Tibial artery (tissue), 4 donors: ENCODE measurements at regions not wholly inside any gene's neighbourhood (a gene's known extent, or its start where the extent isn't known, plus 50 kb on each side); places are given as distances from the start of the nearest gene placed in this dataset.

Experiments
- DNase-seq, 2 donors: peaks; one replicate each; pipeline ENCODE4 v3.0.0-alpha.2; 2019
- H3K27ac ChIP-seq, 2 donors: fragments of 200-600 bp; sonication (generic) in 1 of 2; 1 replicate in 1 of 2; 2 replicates in 1 of 2; pipeline ENCODE4 v1.5.1; 2018 to 2019; ENCODE audit warnings: mild to moderate bottlenecking in 1 of 2
- H3K27me3 ChIP-seq, 2 donors: fragments of 200-600 bp; sonication (generic) in 1 of 2; one replicate each; pipeline versions ENCODE4 v1.5.1 to v1.6.0; 2016 to 2019
- H3K36me3 ChIP-seq, 3 donors: fragments of 200-600 bp; sonication (generic) in 2 of 3; one replicate each; pipeline ENCODE4 v1.5.1; 2016 to 2019; ENCODE audit warnings: mild to moderate bottlenecking in 2 of 3
- H3K4me1 ChIP-seq, 4 donors: fragments of 200-600 bp; sonication (generic) in 2 of 4; 1 replicate in 3 of 4; 2 replicates in 1 of 4; pipeline ENCODE4 v1.5.1; 2016 to 2019
- H3K4me3 ChIP-seq, 2 donors: fragments of 200-600 bp; sonication (generic) in 1 of 2; 1 replicate in 1 of 2; 2 replicates in 1 of 2; pipeline ENCODE4 v1.5.1; 2018 to 2019; ENCODE audit warnings: mild to moderate bottlenecking in 2 of 2
- H3K9me3 ChIP-seq, 3 donors: fragments of 200-600 bp; sonication (generic) in 1 of 3; one replicate each; pipeline ENCODE4 v1.5.1; 2016 to 2019
- CTCF ChIP-seq, 2 experiments: fragments of 200-600 bp in 1 of 2; fragments of 450-650 bp in 1 of 2; IDR thresholded peaks; one replicate each; pipeline ENCODE4 v1.5.1; 2017 to 2019; ENCODE audit warnings: antibody characterized with exemption in 2 of 2, mild to moderate bottlenecking in 1 of 2, moderate library complexity in 1 of 2
- intact Hi-C: fragments of 100-400 bp; cut with DNase I; formaldehyde crosslinking; loops from one replicate; pipeline ENCODE4 v1.15.0; 2023; ENCODE audit warnings: low total_unique reads

DNA sequence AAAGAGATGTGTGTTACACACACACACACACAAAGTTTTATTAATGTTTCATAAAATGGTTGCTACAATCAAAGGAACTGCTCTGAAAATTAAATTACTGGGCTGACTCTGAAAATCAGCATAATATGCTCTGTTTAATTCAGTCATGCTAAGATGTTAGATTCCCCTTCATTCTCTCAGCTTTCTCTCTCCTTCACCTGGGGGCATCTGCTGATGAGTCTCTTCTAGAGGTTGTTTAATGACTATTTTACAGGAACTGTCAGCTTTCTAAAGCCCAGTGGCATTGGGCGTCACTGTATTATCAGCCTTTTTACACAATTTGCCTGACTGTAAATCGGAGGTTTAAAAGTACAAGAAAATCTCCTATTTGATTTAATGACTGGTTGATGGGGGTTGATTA, 559.7 kb upstream of the POU3F2 start:
- Histone ChIP-seq H3K4me1 (no peaks in the 10 kb centered on the region), H3K4me3 (no peak overlapping the region), H3K36me3 (no peaks in the 10 kb centered on the region), H3K27me3 (no peaks in the 10 kb centered on the region), H3K27ac (no peak overlapping the region), H3K9me3 (no peaks in the 10 kb centered on the region)
- DNase-seq, result no peak
- intact Hi-C loops, result no loop called here
- TF ChIP-seq CTCF (IDR thresholded peaks at IDR 0.05), result no peak

- no peak for TF ChIP-seq CTCF (IDR thresholded peaks at IDR 0.05)
- intact Hi-C loops, result no loop called here
- Histone ChIP-seq H3K4me1 (no peaks in the 10 kb centered on the region), H3K9me3 (no peaks in the 10 kb centered on the region), H3K27me3 (no peaks in the 10 kb centered on the region), H3K4me3 (no peak overlapping the region), H3K36me3 (no peaks in the 10 kb centered on the region), H3K27ac (no peak overlapping the region)
- no peak for DNase-seq
These were observed 553.9 kb upstream of the POU3F2 start for GRCh38 chr6:98280492-98280891.

GRCh38 chr6:98286620-98287019, 547.8 kb upstream of the POU3F2 start:
- H3K4me1 ChIP-seq, result no peaks in the 10 kb centered on the region
- H3K9me3 ChIP-seq, result no peaks in the 10 kb centered on the region
- H3K36me3 ChIP-seq, result no peaks in the 10 kb centered on the region
- no peaks in the 10 kb centered on the region for H3K27me3 ChIP-seq
- no peak overlapping the region for H3K27ac ChIP-seq
- no peak for DNase-seq
- intact Hi-C loops, result no loop called here
- H3K4me3 ChIP-seq, result no peak overlapping the region
- no peak for TF ChIP-seq CTCF (IDR thresholded peaks at IDR 0.05)

DNA sequence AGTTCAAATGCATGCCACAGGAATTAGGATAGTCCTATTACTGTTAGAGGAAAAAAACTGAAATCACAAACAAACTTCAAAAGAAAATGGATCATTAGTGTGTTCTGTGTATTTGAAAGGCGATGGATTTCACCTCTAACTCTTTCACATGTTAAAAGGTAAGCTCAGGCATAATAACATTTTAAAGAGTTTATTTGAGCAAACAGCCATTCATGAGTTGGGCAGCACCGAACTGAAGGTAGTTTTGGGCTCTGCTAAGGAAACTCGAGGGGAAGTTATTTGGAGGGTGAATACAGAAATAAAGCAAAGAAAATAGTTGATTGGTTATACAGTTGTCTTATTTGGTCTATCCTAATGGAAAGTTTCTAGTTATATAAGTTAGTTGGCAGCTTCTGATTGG, 546.5 kb upstream of the POU3F2 start:
- Histone ChIP-seq H3K36me3 (no peaks in the 10 kb centered on the region), H3K4me3 (no peak overlapping the region), H3K27me3 (no peaks in the 10 kb centered on the region), H3K27ac (no peak overlapping the region), H3K4me1 (no peaks in the 10 kb centered on the region), H3K9me3 (no peaks in the 10 kb centered on the region)
- intact Hi-C loops, result no loop called here
- DNase-seq, result no peak
- no peak for TF ChIP-seq CTCF (IDR thresholded peaks at IDR 0.05)

- intact Hi-C loops, result no loop called here
- TF ChIP-seq CTCF (IDR thresholded peaks at IDR 0.05), result no peak
- no peak for DNase-seq
- Histone ChIP-seq H3K27ac (no peak overlapping the region), H3K36me3 (no peaks in the 10 kb centered on the region), H3K9me3 (no peaks in the 10 kb centered on the region), H3K4me1 (no peaks in the 10 kb centered on the region), H3K27me3 (no peaks in the 10 kb centered on the region), H3K4me3 (no peak overlapping the region)
These were observed 541.6 kb upstream of the POU3F2 start for GRCh38 chr6:98292810-98293209.

DNA sequence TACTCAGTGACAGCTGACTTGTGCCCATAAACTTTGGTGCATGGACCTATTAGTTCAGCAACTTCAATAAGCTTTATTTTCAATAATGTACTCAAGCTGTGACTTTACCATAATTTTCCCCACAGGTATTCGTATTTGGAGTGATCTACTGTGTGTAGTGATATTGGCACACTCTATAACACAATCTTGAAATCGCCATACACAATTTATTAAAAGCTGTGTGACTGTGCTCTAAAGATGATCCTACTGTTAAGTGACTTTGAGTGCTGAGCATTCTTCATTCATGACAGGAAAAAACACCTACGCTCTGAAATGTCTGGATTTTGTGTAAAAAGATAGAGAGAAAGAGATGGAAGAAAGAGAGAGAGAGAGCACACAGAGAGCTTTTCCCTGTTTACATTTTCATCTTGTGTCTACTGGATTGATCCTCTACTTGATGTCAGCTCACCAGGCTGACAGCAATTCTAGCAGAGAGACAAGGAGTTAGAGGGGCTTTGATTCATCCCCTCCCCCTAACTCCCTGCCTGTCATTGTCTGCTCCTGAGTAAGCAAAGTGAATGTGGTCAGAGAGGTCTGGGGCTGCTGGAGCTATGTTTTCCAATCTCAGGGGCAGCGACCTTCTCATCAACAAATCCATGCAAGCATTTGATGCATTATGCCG, 538.7 kb upstream of the POU3F2 start:
- no peak for TF ChIP-seq CTCF (IDR thresholded peaks at IDR 0.05)
- Histone ChIP-seq H3K27ac (no peak overlapping the region), H3K27me3 (no peaks in the 10 kb centered on the region), H3K4me1 (no peaks in the 10 kb centered on the region), H3K4me3 (no peak overlapping the region), H3K9me3 (no peaks in the 10 kb centered on the region), H3K36me3 (no peaks in the 10 kb centered on the region)
- intact Hi-C loops, result no loop called here
- DNase-seq, result no peak
